HUES48 (cell line): ENCODE measurements at regions not wholly inside any gene's neighbourhood (a gene's known extent, or its start where the extent isn't known, plus 50 kb on each side); places are given as distances from the start of the nearest gene placed in this dataset.

Experiments
- H3K27ac ChIP-seq: one replicate; pipeline ENCODE4 v1.7.0; 2013; ENCODE audit warnings: low read depth, low read length, inconsistent platforms
- H3K27me3 ChIP-seq: 2 replicates; pipeline ENCODE4 v1.6.1; 2013; ENCODE audit warnings: mild to moderate bottlenecking, low read length; ENCODE audit not compliant: control insufficient read depth, insufficient read depth
- H3K36me3 ChIP-seq: 2 replicates; pipeline ENCODE4 v1.6.1; 2013; ENCODE audit warnings: low read length; ENCODE audit not compliant: control insufficient read depth, insufficient read depth
- H3K4me1 ChIP-seq: 2 replicates; pipeline ENCODE4 v1.6.1; 2013; ENCODE audit warnings: mild to moderate bottlenecking, low read length; ENCODE audit not compliant: control insufficient read depth, insufficient read depth
- H3K4me3 ChIP-seq: 2 replicates; pipeline ENCODE4 v1.5.1; 2013; ENCODE audit warnings: mild to moderate bottlenecking, low read depth, low read length
- H3K9ac ChIP-seq: 2 replicates; pipeline ENCODE4 v1.6.1; 2013; ENCODE audit warnings: mild to moderate bottlenecking, low read depth, low read length, moderate library complexity
- H3K9me3 ChIP-seq: 2 replicates; pipeline ENCODE4 v1.6.1; 2013; ENCODE audit warnings: low read length; ENCODE audit not compliant: control insufficient read depth, insufficient read depth

- Histone ChIP-seq H3K27ac (no peak overlapping the region), H3K4me1 (no peaks in the 10 kb centered on the region)
These were observed 75.8 kb downstream of the PERP start for GRCh38 chr6:138031417-138031816.

GRCh38 chr6:138031850-138032249 is 75.4 kb downstream of the PERP start:
- Histone ChIP-seq H3K27me3 (no peaks in the 10 kb centered on the region), H3K27ac (peak overlapping the region; percentile 5), H3K4me1 (no peaks in the 10 kb centered on the region), H3K9me3 (no peaks in the 10 kb centered on the region), H3K36me3 (no peaks in the 10 kb centered on the region), H3K9ac (no peak overlapping the region), H3K4me3 (no peak overlapping the region)

More at GRCh38 chr6:138031417-138031816, 75.8 kb downstream of the PERP start:
- H3K4me3 ChIP-seq, result no peak overlapping the region
- H3K9me3 ChIP-seq, result no peaks in the 10 kb centered on the region
- no peak overlapping the region for H3K9ac ChIP-seq
- H3K27me3 ChIP-seq, result no peaks in the 10 kb centered on the region
- H3K36me3 ChIP-seq, result no peaks in the 10 kb centered on the region

- Histone ChIP-seq H3K9me3 (no peaks in the 10 kb centered on the region), H3K4me1 (no peaks in the 10 kb centered on the region)
These were observed 74.6 kb downstream of the PERP start for GRCh38 chr6:138032571-138032970.

GRCh38 chr6:138034229-138034628 is 73.0 kb downstream of the PERP start:
- no peak overlapping the region for H3K4me3 ChIP-seq
- no peaks in the 10 kb centered on the region for H3K4me1 ChIP-seq
- H3K9me3 ChIP-seq, result no peaks in the 10 kb centered on the region
- no peaks in the 10 kb centered on the region for H3K27me3 ChIP-seq
- H3K27ac ChIP-seq, result no peak overlapping the region
- no peak overlapping the region for H3K9ac ChIP-seq
- H3K36me3 ChIP-seq, result no peaks in the 10 kb centered on the region

More at GRCh38 chr6:138032571-138032970, 74.6 kb downstream of the PERP start:
- Histone ChIP-seq H3K27ac (no peak overlapping the region), H3K36me3 (no peaks in the 10 kb centered on the region), H3K27me3 (no peaks in the 10 kb centered on the region), H3K4me3 (no peak overlapping the region), H3K9ac (no peak overlapping the region)

- Histone ChIP-seq H3K36me3 (no peaks in the 10 kb centered on the region), H3K4me3 (no peak overlapping the region), H3K4me1 (no peaks in the 10 kb centered on the region), H3K9ac (no peak overlapping the region), H3K9me3 (no peaks in the 10 kb centered on the region), H3K27me3 (no peaks in the 10 kb centered on the region), H3K27ac (no peak overlapping the region)
These were observed 72.1 kb downstream of the PERP start for GRCh38 chr6:138035070-138035469.

- H3K4me1 ChIP-seq, result no peaks in the 10 kb centered on the region
- no peaks in the 10 kb centered on the region for H3K9me3 ChIP-seq
- H3K4me3 ChIP-seq, result no peak overlapping the region
- H3K27me3 ChIP-seq, result no peaks in the 10 kb centered on the region
- H3K9ac ChIP-seq, result no peak overlapping the region
- H3K36me3 ChIP-seq, result no peaks in the 10 kb centered on the region
- H3K27ac ChIP-seq, result no peak overlapping the region
These were observed 71.1 kb downstream of the PERP start for GRCh38 chr6:138036111-138036510.

GRCh38 chr6:138037009-138037504 is 70.2 kb downstream of the PERP start:
- Histone ChIP-seq H3K4me1 (no peaks in the 10 kb centered on the region), H3K9ac (no peak overlapping the region), H3K27me3 (no peaks in the 10 kb centered on the region), H3K36me3 (no peaks in the 10 kb centered on the region), H3K9me3 (no peaks in the 10 kb centered on the region), H3K4me3 (no peak overlapping the region), H3K27ac (no peak overlapping the region)

GRCh38 chr6:138038142-138038870 is 68.9 kb downstream of the PERP start:
- Histone ChIP-seq H3K4me1 (no peaks in the 10 kb centered on the region), H3K4me3 (no peak overlapping the region), H3K9ac (no peak overlapping the region), H3K9me3 (no peaks in the 10 kb centered on the region), H3K27ac (no peak overlapping the region), H3K27me3 (no peaks in the 10 kb centered on the region), H3K36me3 (no peaks in the 10 kb centered on the region)
